Breast epithelium (tissue), 3 donors: ENCODE measurements at regions not wholly inside any gene's neighbourhood (a gene's known extent, or its start where the extent isn't known, plus 50 kb on each side); places are given as distances from the start of the nearest gene placed in this dataset.

ENCODE experiments used
- CTCF ChIP-seq, 3 donors: fragments of 450-650 bp; IDR thresholded peaks; one replicate each; pipeline ENCODE4 v1.5.1; 2016 to 2017; ENCODE audit warnings: antibody characterized with exemption in 3 of 3, mild to moderate bottlenecking in 3 of 3, moderate library complexity in 3 of 3
- POLR2A ChIP-seq: fragments of 450-650 bp; IDR thresholded peaks from one replicate; pipeline ENCODE4 v1.6.1; 2016; ENCODE audit warnings: antibody characterized with exemption, mild to moderate bottlenecking, moderate library complexity

- TF ChIP-seq CTCF (IDR thresholded peaks at IDR 0.05) (no peak), POLR2A (no peak)
Measured at GRCh38 chr6:145420599-145420998, 314.7 kb downstream of the EPM2A start.
